ENCODE measurements at regions not wholly inside any gene's neighbourhood (a gene's known extent, or its start where the extent isn't known, plus 50 kb on each side); places are given as distances from the start of the nearest gene placed in this dataset.

- DNase-seq (ENCODE audit: low spot score), result peak; percentile 2
- H3K79me2 ChIP-seq, result no peaks in the 10 kb centered on the region
- no peak overlapping the region for H3K4me3 ChIP-seq
- peaks cover 19% of the 10 kb centered on the region for H3K4me1 ChIP-seq (ENCODE audit: insufficient read depth)
- 74% methylated on average over 3 of the region's 3 CpGs for WGBS (ENCODE audit: low lambda C conversion rate, missing lambda C conversion rate)
- H2AFZ ChIP-seq, result no peak overlapping the region
- H3K9me3 ChIP-seq (ENCODE audit: low read depth), result no peaks in the 10 kb centered on the region
- no peak overlapping the region for H3K27ac ChIP-seq
- no peaks in the 10 kb centered on the region for H3K9me2 ChIP-seq (replicated peaks; ENCODE audit: insufficient read depth)
- H3K27me3 ChIP-seq, result no peaks in the 10 kb centered on the region
- H3K4me2 ChIP-seq, result no peak overlapping the region
- TF ChIP-seq EZH2phosphoT487 (IDR thresholded peaks at IDR 0.05; ENCODE audit: low read depth, severe bottlenecking, unreplicated experiment), result no peak
- TF ChIP-seq CTCF (IDR thresholded peaks at IDR 0.05; ENCODE audit: poor library complexity), result no peak
- TF ChIP-seq EZH2 (IDR thresholded peaks at IDR 0.05; ENCODE audit: borderline replicate concordance), result no peak
- H3K36me3 ChIP-seq (replicated peaks; ENCODE audit: insufficient read depth, low read depth), result no peaks in the 10 kb centered on the region
- no peaks in the 10 kb centered on the region for H4K20me1 ChIP-seq (ENCODE audit: insufficient read depth, poor library complexity, severe bottlenecking)
Measured at GRCh38 chr2:72003796-72004195, 143.9 kb downstream of the CYP26B1 start.

GRCh38 chr2:72003124-72003523, 144.5 kb downstream of the CYP26B1 start:
- TF ChIP-seq EZH2 (IDR thresholded peaks at IDR 0.05; ENCODE audit: borderline replicate concordance), result no peak
- no peak for TF ChIP-seq CTCF (IDR thresholded peaks at IDR 0.05; ENCODE audit: poor library complexity)
- no peak for TF ChIP-seq EZH2phosphoT487 (IDR thresholded peaks at IDR 0.05; ENCODE audit: low read depth, severe bottlenecking, unreplicated experiment)
- Histone ChIP-seq H3K4me2 (no peak overlapping the region), H3K27me3 (no peaks in the 10 kb centered on the region), H2AFZ (no peak overlapping the region), H3K4me3 (no peak overlapping the region), H3K9me3 (ENCODE audit: low read depth) (no peaks in the 10 kb centered on the region), H3K36me3 (replicated peaks; ENCODE audit: insufficient read depth, low read depth) (no peaks in the 10 kb centered on the region), H3K4me1 (ENCODE audit: insufficient read depth) (peaks cover 19% of the 10 kb centered on the region), H4K20me1 (ENCODE audit: insufficient read depth, poor library complexity, severe bottlenecking) (no peaks in the 10 kb centered on the region), H3K9me2 (replicated peaks; ENCODE audit: insufficient read depth) (no peaks in the 10 kb centered on the region), H3K27ac (no peak overlapping the region), H3K79me2 (no peaks in the 10 kb centered on the region)
- peak; percentile 4 for DNase-seq (ENCODE audit: low spot score)
- 95% methylated on average over 8 of the region's 8 CpGs for WGBS (ENCODE audit: low lambda C conversion rate, missing lambda C conversion rate)

- H3K4me3 ChIP-seq, result no peak overlapping the region
- no peaks in the 10 kb centered on the region for H3K79me2 ChIP-seq
- no peaks in the 10 kb centered on the region for H4K20me1 ChIP-seq (ENCODE audit: insufficient read depth, poor library complexity, severe bottlenecking)
- 58% methylated on average over 9 of the region's 9 CpGs for WGBS (ENCODE audit: low lambda C conversion rate, missing lambda C conversion rate)
- no peaks in the 10 kb centered on the region for H3K9me2 ChIP-seq (replicated peaks; ENCODE audit: insufficient read depth)
- TF ChIP-seq EZH2phosphoT487 (IDR thresholded peaks at IDR 0.05; ENCODE audit: low read depth, severe bottlenecking, unreplicated experiment) (no peak), CTCF (IDR thresholded peaks at IDR 0.05; ENCODE audit: poor library complexity) (no peak), EZH2 (IDR thresholded peaks at IDR 0.05; ENCODE audit: borderline replicate concordance) (no peak)
- H3K27ac ChIP-seq, result peak overlapping the region; percentile 44
- no peaks in the 10 kb centered on the region for H3K9me3 ChIP-seq (ENCODE audit: low read depth)
- H3K4me2 ChIP-seq, result no peak overlapping the region
- DNase-seq (ENCODE audit: low spot score), result peak; percentile 5
- no peak overlapping the region for H2AFZ ChIP-seq
- no peaks in the 10 kb centered on the region for H3K27me3 ChIP-seq
- H3K36me3 ChIP-seq (replicated peaks; ENCODE audit: insufficient read depth, low read depth), result no peaks in the 10 kb centered on the region
- H3K4me1 ChIP-seq (ENCODE audit: insufficient read depth), result peaks cover 19% of the 10 kb centered on the region
Measured at GRCh38 chr2:72001937-72002690, 145.5 kb downstream of the CYP26B1 start.

All from hepatocyte (in vitro differentiated cells).